Smooth muscle cell (in vitro differentiated cells): ENCODE measurements at regions not wholly inside any gene's neighbourhood (a gene's known extent, or its start where the extent isn't known, plus 50 kb on each side); places are given as distances from the start of the nearest gene placed in this dataset.

Experiments used
- DNase-seq: peaks from one replicate; lab custom pipeline; 2025; ENCODE audit not compliant: unreplicated experiment; lab: John Stamatoyannopoulos, UW
- H2AFZ ChIP-seq: fragments of 200-600 bp; sonication (generic); 2 replicates; pipeline ENCODE4 v1.6.0; 2016; ENCODE audit warnings: antibody characterized with exemption, low read depth, mild to moderate bottlenecking
- H3F3A ChIP-seq: fragments of 200-600 bp; sonication (generic); 2 replicates; pipeline ENCODE4 v1.6.0; 2017; ENCODE audit warnings: antibody characterized with exemption, low read depth
- H3K27ac ChIP-seq: fragments of 200-600 bp; sonication (generic); 2 replicates; pipeline ENCODE4 v1.5.1; 2016; ENCODE audit warnings: low read depth, mild to moderate bottlenecking
- H3K27me3 ChIP-seq: fragments of 200-600 bp; sonication (generic); 2 replicates; pipeline ENCODE4 v1.6.1; 2016; ENCODE audit warnings: low read depth, mild to moderate bottlenecking
- H3K36me3 ChIP-seq: fragments of 200-600 bp; sonication (generic); 2 replicates; pipeline ENCODE4 v1.5.1; 2016; ENCODE audit warnings: low read depth
- H3K4me1 ChIP-seq: fragments of 200-600 bp; sonication (generic); 2 replicates; pipeline ENCODE4 v1.5.1; 2016; ENCODE audit warnings: low read depth
- H3K4me2 ChIP-seq: fragments of 200-600 bp; sonication (generic); 2 replicates; pipeline ENCODE4 v1.6.0; 2016; ENCODE audit warnings: mild to moderate bottlenecking
- H3K4me3 ChIP-seq: fragments of 200-600 bp; sonication (generic); 2 replicates; pipeline ENCODE4 v1.5.1; 2016; ENCODE audit warnings: mild to moderate bottlenecking
- H3K79me2 ChIP-seq: fragments of 200-600 bp; sonication (generic); 2 replicates; pipeline ENCODE4 v1.6.0; 2016; ENCODE audit warnings: low read depth, mild to moderate bottlenecking
- H3K9ac ChIP-seq: fragments of 200-600 bp; sonication (generic); 2 replicates; pipeline ENCODE4 v1.6.0; 2016; ENCODE audit warnings: low read depth
- H3K9me3 ChIP-seq: fragments of 200-600 bp; sonication (generic); replicated peaks from 2 replicates; pipeline ENCODE4 v1.5.1; 2016; ENCODE audit warnings: low read depth
- H4K20me1 ChIP-seq: fragments of 200-600 bp; sonication (generic); 2 replicates; pipeline ENCODE4 v1.6.0; 2016; ENCODE audit warnings: low read depth
- CTCF ChIP-seq: fragments of 200-600 bp; sonication (generic); IDR thresholded peaks from 2 replicates; pipeline ENCODE4 v1.5.1; 2017; ENCODE audit warnings: borderline replicate concordance, mild to moderate bottlenecking, antibody characterized with exemption; ENCODE audit not compliant: insufficient read depth, poor library complexity, severe bottlenecking
- WGBS: methylation state at CpG from one replicate; pipeline ENCODE4 v1.1.7; 2016; ENCODE audit warnings: low lambda C conversion rate; 5-methylcytosine and 5-hydroxymethylcytosine counted together

GRCh38 chr2:173654161-173654895 lies 299.7 kb downstream of the CDCA7 start:
- no peak overlapping the region for H3K4me2 ChIP-seq
- TF ChIP-seq CTCF: no peak
- H3K4me3 ChIP-seq: no peak overlapping the region
- peak overlapping the region; percentile 32 for H3K27ac ChIP-seq
- H3K79me2 ChIP-seq: no peaks in the 10 kb centered on the region
- H3K27me3 ChIP-seq: no peaks in the 10 kb centered on the region
- no peaks in the 10 kb centered on the region for H3F3A ChIP-seq
- H3K36me3 ChIP-seq: no peaks in the 10 kb centered on the region
- DNase-seq: no peak
- H2AFZ ChIP-seq: no peak overlapping the region
- 73% methylated on average over 10 of the region's 10 CpGs for WGBS
- H3K9ac ChIP-seq: no peak overlapping the region
- H3K4me1 ChIP-seq: peaks cover 21% of the 10 kb centered on the region
- no peaks in the 10 kb centered on the region for H3K9me3 ChIP-seq
- no peaks in the 10 kb centered on the region for H4K20me1 ChIP-seq

GRCh38 chr2:173654896-173655265 lies 300.2 kb downstream of the CDCA7 start:
- no peak overlapping the region for H3K4me2 ChIP-seq
- peak overlapping the region; percentile 45 for H3K27ac ChIP-seq

GRCh38 chr2:173656086-173656485 lies 301.4 kb downstream of the CDCA7 start:
- H4K20me1 ChIP-seq: no peaks in the 10 kb centered on the region
- no peaks in the 10 kb centered on the region for H3F3A ChIP-seq
- WGBS: 0% methylated on average over 1 of the region's 1 CpG
- H3K9me3 ChIP-seq: no peaks in the 10 kb centered on the region
- no peak for TF ChIP-seq CTCF
- H2AFZ ChIP-seq: no peak overlapping the region
- H3K79me2 ChIP-seq: no peaks in the 10 kb centered on the region
- peaks cover 29% of the 10 kb centered on the region for H3K4me1 ChIP-seq
- H3K27ac ChIP-seq: no peak overlapping the region
- no peak overlapping the region for H3K4me2 ChIP-seq
- H3K4me3 ChIP-seq: no peak overlapping the region
- no peaks in the 10 kb centered on the region for H3K27me3 ChIP-seq
- H3K36me3 ChIP-seq: no peaks in the 10 kb centered on the region
- DNase-seq: no peak
- no peak overlapping the region for H3K9ac ChIP-seq

More at GRCh38 chr2:173654896-173655265, 300.2 kb downstream of the CDCA7 start:
- H3K79me2 ChIP-seq: no peaks in the 10 kb centered on the region
- H4K20me1 ChIP-seq: no peaks in the 10 kb centered on the region
- no peak overlapping the region for H3K4me3 ChIP-seq
- no peak for DNase-seq
- H3K27me3 ChIP-seq: no peaks in the 10 kb centered on the region
- no peaks in the 10 kb centered on the region for H3K9me3 ChIP-seq
- H3K36me3 ChIP-seq: no peaks in the 10 kb centered on the region
- H3F3A ChIP-seq: no peaks in the 10 kb centered on the region
- TF ChIP-seq CTCF: no peak
- 85% methylated on average over 5 of the region's 5 CpGs for WGBS
- no peak overlapping the region for H3K9ac ChIP-seq
- H2AFZ ChIP-seq: no peak overlapping the region
- peaks cover 26% of the 10 kb centered on the region for H3K4me1 ChIP-seq
